ENCODE measurements at regions not wholly inside any gene's neighbourhood (a gene's known extent, or its start where the extent isn't known, plus 50 kb on each side); places are given as distances from the start of the nearest gene placed in this dataset.

GRCh38 chr19:28882818-28883217, 330.1 kb downstream of the UQCRFS1 start:
- Histone ChIP-seq H3K9me3 (replicated peaks) (no peaks in the 10 kb centered on the region), H3K27ac (replicated peaks) (peak overlapping the region; percentile 86), H3K27me3 (ENCODE audit: low read depth) (peaks cover 1% of the 10 kb centered on the region), H3K4me3 (peak overlapping the region; percentile 67), H3K36me3 (no peaks in the 10 kb centered on the region), H3K4me1 (peaks cover 33% of the 10 kb centered on the region)
- no peak for DNase-seq
- intact Hi-C loops (cut with micrococcal nuclease): no loop called here
- no peak for TF ChIP-seq CTCF (IDR thresholded peaks at IDR 0.05; ENCODE audit: borderline replicate concordance)

- no peak for DNase-seq
- TF ChIP-seq CTCF (IDR thresholded peaks at IDR 0.05; ENCODE audit: borderline replicate concordance): no peak
- Histone ChIP-seq H3K9me3 (replicated peaks) (no peaks in the 10 kb centered on the region), H3K36me3 (no peaks in the 10 kb centered on the region), H3K4me1 (peaks cover 29% of the 10 kb centered on the region), H3K27ac (replicated peaks) (no peak overlapping the region), H3K4me3 (no peak overlapping the region), H3K27me3 (ENCODE audit: low read depth) (no peaks in the 10 kb centered on the region)
- intact Hi-C loops (cut with micrococcal nuclease): no loop called here
Measured at GRCh38 chr19:28881616-28882015, 331.3 kb downstream of the UQCRFS1 start.

- intact Hi-C loops (cut with micrococcal nuclease): no loop called here
Measured at GRCh38 chr19:28880735-28881401, 332.1 kb downstream of the UQCRFS1 start.

GRCh38 chr19:28878862-28879566, 333.9 kb downstream of the UQCRFS1 start:
- H3K9me3 ChIP-seq (replicated peaks): no peaks in the 10 kb centered on the region
- H3K4me3 ChIP-seq: no peak overlapping the region
- intact Hi-C loops (cut with micrococcal nuclease): loop anchor here (10.0 kb wide), 1 partner anchor 414 kb away; no protein-coding TSS in a partner anchor
- H3K36me3 ChIP-seq: no peaks in the 10 kb centered on the region
- peak; percentile 46 for DNase-seq
- peaks cover 24% of the 10 kb centered on the region for H3K4me1 ChIP-seq
- no peak overlapping the region for H3K27ac ChIP-seq (replicated peaks)
- H3K27me3 ChIP-seq (ENCODE audit: low read depth): no peaks in the 10 kb centered on the region
- peak; percentile 71 for TF ChIP-seq CTCF (IDR thresholded peaks at IDR 0.05; ENCODE audit: borderline replicate concordance)

More at GRCh38 chr19:28880735-28881401, 332.1 kb downstream of the UQCRFS1 start:
- H3K9me3 ChIP-seq (replicated peaks): no peaks in the 10 kb centered on the region
- TF ChIP-seq CTCF (IDR thresholded peaks at IDR 0.05; ENCODE audit: borderline replicate concordance): no peak
- no peaks in the 10 kb centered on the region for H3K27me3 ChIP-seq (ENCODE audit: low read depth)
- H3K27ac ChIP-seq (replicated peaks): no peak overlapping the region
- peaks cover 24% of the 10 kb centered on the region for H3K4me1 ChIP-seq
- H3K36me3 ChIP-seq: no peaks in the 10 kb centered on the region
- DNase-seq: no peak
- H3K4me3 ChIP-seq: no peak overlapping the region

GRCh38 chr19:28876609-28877123, 336.3 kb downstream of the UQCRFS1 start:
- no peak overlapping the region for H3K27ac ChIP-seq (replicated peaks)
- H3K4me3 ChIP-seq: no peak overlapping the region
- H3K36me3 ChIP-seq: no peaks in the 10 kb centered on the region
- intact Hi-C loops (cut with micrococcal nuclease): loop anchor here (10.0 kb wide), 1 partner anchor 412 kb away; no protein-coding TSS in a partner anchor
- no peak for TF ChIP-seq CTCF (IDR thresholded peaks at IDR 0.05; ENCODE audit: borderline replicate concordance)
- DNase-seq: no peak
- H3K9me3 ChIP-seq (replicated peaks): no peaks in the 10 kb centered on the region
- H3K27me3 ChIP-seq (ENCODE audit: low read depth): no peaks in the 10 kb centered on the region
- peaks cover 25% of the 10 kb centered on the region for H3K4me1 ChIP-seq

Data from left ventricle myocardium inferior (tissue), 1 donor.